T-helper 2 cell treated with Interferon-gamma antibody and Interleukin-4, amounts not matched to agents 5 μg/mL and 100 μg/mL, for 36 hours (primary cell): ENCODE measurements at regions not wholly inside any gene's neighbourhood (a gene's known extent, or its start where the extent isn't known, plus 50 kb on each side); places are given as distances from the start of the nearest gene placed in this dataset.

Experiments used
- DNase-seq: peaks from one replicate; pipeline ENCODE4 v3.0.0; 2021; ENCODE audit warnings: low spot score
- H3K27ac Mint-ChIP-seq: one replicate; pipeline ENCODE4 v1.8.0; 2021; ENCODE audit warnings: mild to moderate bottlenecking, mixed read lengths
- H3K27me3 Mint-ChIP-seq: one replicate; pipeline ENCODE4 v1.8.0; 2021; ENCODE audit warnings: low read depth, mixed read lengths
- H3K36me3 Mint-ChIP-seq: one replicate; pipeline ENCODE4 v1.8.0; 2021; ENCODE audit warnings: low read depth, mixed read lengths
- H3K4me1 Mint-ChIP-seq: one replicate; pipeline ENCODE4 v1.8.0; 2021; ENCODE audit warnings: low read depth, mixed read lengths
- H3K4me3 Mint-ChIP-seq: one replicate; pipeline ENCODE4 v1.8.0; 2022; ENCODE audit warnings: mild to moderate bottlenecking, moderate library complexity, mixed read lengths
- H3K9me3 Mint-ChIP-seq: one replicate; pipeline ENCODE4 v1.8.0; 2021; ENCODE audit warnings: mixed read lengths

- DNase-seq = no peak
- no peaks in the 10 kb centered on the region for H3K4me1 Mint-ChIP-seq
- no peaks in the 10 kb centered on the region for H3K36me3 Mint-ChIP-seq
- H3K27ac Mint-ChIP-seq = no peak overlapping the region
- H3K9me3 Mint-ChIP-seq = peaks cover 17% of the 10 kb centered on the region
- no peaks in the 10 kb centered on the region for H3K27me3 Mint-ChIP-seq
- no peak overlapping the region for H3K4me3 Mint-ChIP-seq
Measured at GRCh38 chr10:83577421-83577820, 561.9 kb upstream of the GHITM start.

- Mint-ChIP-seq H3K4me3 (no peak overlapping the region), H3K4me1 (no peaks in the 10 kb centered on the region), H3K9me3 (peaks cover 17% of the 10 kb centered on the region), H3K36me3 (no peaks in the 10 kb centered on the region), H3K27me3 (no peaks in the 10 kb centered on the region), H3K27ac (no peak overlapping the region)
- DNase-seq = no peak
Measured at GRCh38 chr10:83580373-83581012, 558.8 kb upstream of the GHITM start.

- Mint-ChIP-seq H3K4me1 (no peaks in the 10 kb centered on the region), H3K36me3 (no peaks in the 10 kb centered on the region), H3K27me3 (no peaks in the 10 kb centered on the region), H3K4me3 (no peak overlapping the region), H3K27ac (no peak overlapping the region), H3K9me3 (peaks cover 16% of the 10 kb centered on the region)
- DNase-seq = no peak
Measured at GRCh38 chr10:83582407-83583095, 556.8 kb upstream of the GHITM start.

- Mint-ChIP-seq H3K4me1 (no peaks in the 10 kb centered on the region), H3K36me3 (no peaks in the 10 kb centered on the region), H3K27me3 (no peaks in the 10 kb centered on the region), H3K9me3 (peaks cover 9% of the 10 kb centered on the region), H3K4me3 (no peak overlapping the region), H3K27ac (no peak overlapping the region)
- DNase-seq = no peak
Measured at GRCh38 chr10:83585686-83586085, 553.6 kb upstream of the GHITM start.

GRCh38 chr10:83592337-83592935, 546.9 kb upstream of the GHITM start:
- H3K36me3 Mint-ChIP-seq = no peaks in the 10 kb centered on the region
- peaks cover 41% of the 10 kb centered on the region for H3K9me3 Mint-ChIP-seq

GRCh38 chr10:83603708-83604107, 535.6 kb upstream of the GHITM start:
- Mint-ChIP-seq H3K9me3 (peaks cover 9% of the 10 kb centered on the region), H3K4me1 (peaks cover 10% of the 10 kb centered on the region), H3K4me3 (no peak overlapping the region), H3K36me3 (no peaks in the 10 kb centered on the region), H3K27ac (no peak overlapping the region), H3K27me3 (no peaks in the 10 kb centered on the region)
- DNase-seq = peak; percentile 29

More at GRCh38 chr10:83592337-83592935, 546.9 kb upstream of the GHITM start:
- no peaks in the 10 kb centered on the region for H3K4me1 Mint-ChIP-seq
- no peaks in the 10 kb centered on the region for H3K27me3 Mint-ChIP-seq
- H3K27ac Mint-ChIP-seq = no peak overlapping the region
- DNase-seq = no peak
- H3K4me3 Mint-ChIP-seq = no peak overlapping the region

- H3K4me3 Mint-ChIP-seq = no peak overlapping the region
- no peaks in the 10 kb centered on the region for H3K36me3 Mint-ChIP-seq
- DNase-seq = no peak
- peaks cover 9% of the 10 kb centered on the region for H3K9me3 Mint-ChIP-seq
- H3K27me3 Mint-ChIP-seq = no peaks in the 10 kb centered on the region
- H3K27ac Mint-ChIP-seq = no peak overlapping the region
- H3K4me1 Mint-ChIP-seq = peaks cover 10% of the 10 kb centered on the region
Measured at GRCh38 chr10:83605783-83606630, 533.3 kb upstream of the GHITM start.

- Mint-ChIP-seq H3K27ac (no peak overlapping the region), H3K27me3 (no peaks in the 10 kb centered on the region), H3K4me3 (no peak overlapping the region), H3K36me3 (no peaks in the 10 kb centered on the region), H3K4me1 (peaks cover 10% of the 10 kb centered on the region), H3K9me3 (peaks cover 19% of the 10 kb centered on the region)
- no peak for DNase-seq
Measured at GRCh38 chr10:83607959-83608745, 531.2 kb upstream of the GHITM start.

- Mint-ChIP-seq H3K9me3 (peaks cover 10% of the 10 kb centered on the region), H3K4me1 (no peaks in the 10 kb centered on the region), H3K4me3 (no peak overlapping the region), H3K27me3 (no peaks in the 10 kb centered on the region), H3K36me3 (no peaks in the 10 kb centered on the region), H3K27ac (no peak overlapping the region)
- DNase-seq = no peak
Measured at GRCh38 chr10:83612050-83612449, 527.3 kb upstream of the GHITM start.

GRCh38 chr10:83612746-83613145, 526.6 kb upstream of the GHITM start:
- Mint-ChIP-seq H3K9me3 (peaks cover 10% of the 10 kb centered on the region), H3K27me3 (no peaks in the 10 kb centered on the region), H3K27ac (no peak overlapping the region), H3K36me3 (no peaks in the 10 kb centered on the region), H3K4me3 (no peak overlapping the region), H3K4me1 (no peaks in the 10 kb centered on the region)
- no peak for DNase-seq

GRCh38 chr10:83617172-83617571, 522.1 kb upstream of the GHITM start:
- Mint-ChIP-seq H3K9me3 (peaks cover 4% of the 10 kb centered on the region), H3K27ac (no peak overlapping the region), H3K36me3 (no peaks in the 10 kb centered on the region), H3K4me3 (no peak overlapping the region), H3K27me3 (no peaks in the 10 kb centered on the region), H3K4me1 (peaks cover 2% of the 10 kb centered on the region)
- DNase-seq = no peak

- Mint-ChIP-seq H3K27ac (no peak overlapping the region), H3K9me3 (peaks cover 4% of the 10 kb centered on the region), H3K27me3 (no peaks in the 10 kb centered on the region), H3K4me1 (peaks cover 2% of the 10 kb centered on the region), H3K36me3 (no peaks in the 10 kb centered on the region), H3K4me3 (no peak overlapping the region)
- DNase-seq = no peak
Measured at GRCh38 chr10:83617692-83618545, 521.4 kb upstream of the GHITM start.
